Stimulated activated CD8-positive, alpha-beta memory T cell treated with anti-CD3 and anti-CD28 coated beads, Interleukin-15, amount 100 ng/mL, for 4 hours (primary cell): ENCODE measurements at regions not wholly inside any gene's neighbourhood (a gene's known extent, or its start where the extent isn't known, plus 50 kb on each side); places are given as distances from the start of the nearest gene placed in this dataset.

Source experiments
- DNase-seq, 2 donors: peaks; one replicate each; pipeline ENCODE4 v3.0.0-alpha.2; 2020; ENCODE audit warnings: low read depth in 2 of 2

- no peak for DNase-seq
Observed at GRCh38 chr2:83650898-83651297, 808.2 kb downstream of the SUCLG1 start.

GRCh38 chr2:83650161-83650560 is 808.9 kb downstream of the SUCLG1 start:
- no peak for DNase-seq

GRCh38 chr2:83640506-83640905 is 818.6 kb downstream of the SUCLG1 start:
- no peak for DNase-seq

GRCh38 chr2:83633423-83633822 is 825.7 kb downstream of the SUCLG1 start:
- DNase-seq = no peak

- no peak for DNase-seq
Observed at GRCh38 chr2:83630351-83630750, 828.7 kb downstream of the SUCLG1 start.

GRCh38 chr2:83615511-83615910 is 843.6 kb downstream of the SUCLG1 start:
- no peak for DNase-seq

GRCh38 chr2:83613178-83613577 is 845.9 kb downstream of the SUCLG1 start:
- no peak for DNase-seq

- no peak for DNase-seq
Observed at GRCh38 chr2:83602753-83603152, 856.3 kb downstream of the SUCLG1 start.

- DNase-seq = no peak
Observed at GRCh38 chr2:83596592-83597282, 862.3 kb downstream of the SUCLG1 start.

- DNase-seq = no peak
Observed at GRCh38 chr2:83595926-83596325, 863.2 kb downstream of the SUCLG1 start.

GRCh38 chr2:83595121-83595690 is 863.9 kb downstream of the SUCLG1 start:
- no peak for DNase-seq

- no peak for DNase-seq
Observed at GRCh38 chr2:83594241-83595120, 864.6 kb downstream of the SUCLG1 start.

- DNase-seq = no peak
Observed at GRCh38 chr2:83587309-83587708, 871.8 kb downstream of the SUCLG1 start.

- no peak for DNase-seq
Observed at GRCh38 chr2:83585250-83585649, 873.8 kb downstream of the SUCLG1 start.

GRCh38 chr2:83584672-83585071 is 874.4 kb downstream of the SUCLG1 start:
- DNase-seq = no peak

GRCh38 chr2:83582589-83582988 is 876.5 kb downstream of the SUCLG1 start:
- no peak for DNase-seq

- no peak for DNase-seq
Observed at GRCh38 chr2:83579507-83579906, 879.6 kb downstream of the SUCLG1 start.

GRCh38 chr2:83578405-83578804 is 880.7 kb downstream of the SUCLG1 start:
- no peak for DNase-seq

- no peak for DNase-seq
Observed at GRCh38 chr2:83574614-83575013, 884.5 kb downstream of the SUCLG1 start.

- no peak for DNase-seq
Observed at GRCh38 chr2:83573060-83573459, 886.0 kb downstream of the SUCLG1 start.

- DNase-seq = no peak
Observed at GRCh38 chr2:83572400-83572799, 886.7 kb downstream of the SUCLG1 start.

- DNase-seq = no peak
Observed at GRCh38 chr2:83567551-83567950, 891.5 kb downstream of the SUCLG1 start.

GRCh38 chr2:83565626-83566025 is 893.5 kb downstream of the SUCLG1 start:
- no peak for DNase-seq
